GM12801 (cell line): ENCODE measurements at regions not wholly inside any gene's neighbourhood (a gene's known extent, or its start where the extent isn't known, plus 50 kb on each side); places are given as distances from the start of the nearest gene placed in this dataset.

Experiments used
- TF ChIP-seq, protein P1 (sequence below): IDR thresholded peaks from one replicate; pipeline ENCODE4 v1.5.1; 2011; ENCODE audit warnings: control low read depth; ENCODE audit not compliant: insufficient read length; ENCODE audit errors: extremely low read depth

DNA sequence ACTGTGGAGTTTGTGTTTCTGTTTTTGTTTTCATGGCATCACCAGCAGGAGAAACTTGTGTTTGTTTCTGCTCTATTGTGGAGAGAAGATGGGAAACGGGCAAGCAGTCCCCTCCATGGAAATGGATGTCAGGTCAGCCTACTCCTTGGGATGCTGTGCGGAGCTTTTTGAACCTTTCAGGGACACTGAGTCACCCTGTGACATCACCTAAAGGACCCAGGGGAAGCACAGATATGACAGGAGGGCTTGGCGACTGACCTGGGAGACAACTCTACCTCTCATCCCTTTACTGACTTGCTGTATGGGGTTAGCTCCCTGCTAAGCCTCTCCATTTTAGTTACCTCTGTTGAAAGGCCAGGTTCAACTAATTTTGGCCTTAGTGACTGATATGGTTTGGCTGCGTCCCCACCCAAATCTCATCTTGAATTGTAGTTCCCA is 706.9 kb upstream of the TMEM132C start:
- TF ChIP-seq, protein P1, sequence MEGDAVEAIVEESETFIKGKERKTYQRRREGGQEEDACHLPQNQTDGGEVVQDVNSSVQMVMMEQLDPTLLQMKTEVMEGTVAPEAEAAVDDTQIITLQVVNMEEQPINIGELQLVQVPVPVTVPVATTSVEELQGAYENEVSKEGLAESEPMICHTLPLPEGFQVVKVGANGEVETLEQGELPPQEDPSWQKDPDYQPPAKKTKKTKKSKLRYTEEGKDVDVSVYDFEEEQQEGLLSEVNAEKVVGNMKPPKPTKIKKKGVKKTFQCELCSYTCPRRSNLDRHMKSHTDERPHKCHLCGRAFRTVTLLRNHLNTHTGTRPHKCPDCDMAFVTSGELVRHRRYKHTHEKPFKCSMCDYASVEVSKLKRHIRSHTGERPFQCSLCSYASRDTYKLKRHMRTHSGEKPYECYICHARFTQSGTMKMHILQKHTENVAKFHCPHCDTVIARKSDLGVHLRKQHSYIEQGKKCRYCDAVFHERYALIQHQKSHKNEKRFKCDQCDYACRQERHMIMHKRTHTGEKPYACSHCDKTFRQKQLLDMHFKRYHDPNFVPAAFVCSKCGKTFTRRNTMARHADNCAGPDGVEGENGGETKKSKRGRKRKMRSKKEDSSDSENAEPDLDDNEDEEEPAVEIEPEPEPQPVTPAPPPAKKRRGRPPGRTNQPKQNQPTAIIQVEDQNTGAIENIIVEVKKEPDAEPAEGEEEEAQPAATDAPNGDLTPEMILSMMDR, result no peak

DNA sequence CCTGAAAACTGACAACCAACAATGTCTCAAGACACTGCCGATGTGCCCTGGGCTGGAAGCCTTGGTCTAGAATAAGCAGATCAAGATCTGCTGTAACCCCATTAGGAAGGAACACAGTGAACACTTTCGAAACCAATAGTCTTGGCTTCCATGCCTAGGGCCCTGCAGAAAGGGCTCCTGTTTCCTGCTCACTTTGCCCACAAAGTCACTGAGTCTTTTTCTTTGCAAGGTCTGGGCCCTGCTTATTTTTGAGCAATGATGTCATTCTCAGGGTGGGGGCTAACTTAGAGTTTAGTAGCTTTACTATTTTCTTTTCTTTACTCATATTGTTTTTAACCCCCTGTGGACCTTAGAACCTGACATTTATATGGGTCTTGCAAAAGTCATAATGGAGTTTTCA is 704.2 kb upstream of the TMEM132C start:
- TF ChIP-seq, protein P1, result no peak

DNA sequence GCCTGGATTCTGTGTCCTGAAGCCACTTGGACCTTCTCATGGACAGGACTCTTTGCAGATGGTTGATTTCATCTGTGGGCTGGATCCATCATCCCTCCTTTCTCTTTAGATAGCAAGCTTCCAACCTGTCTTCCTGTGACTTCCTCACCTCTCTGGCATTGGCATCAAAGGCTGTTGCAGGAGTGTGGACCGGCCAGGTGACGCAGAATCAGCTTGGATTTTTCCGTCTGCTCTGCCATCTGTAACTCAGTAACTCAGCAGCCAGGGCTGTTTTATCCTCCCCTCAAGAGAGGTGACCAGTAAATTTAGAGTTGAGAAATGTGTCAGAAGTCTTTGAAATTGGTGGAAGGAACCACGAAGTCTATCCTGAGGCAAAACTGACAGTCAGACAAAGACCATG is 701.7 kb upstream of the TMEM132C start:
- TF ChIP-seq, protein P1, result no peak

DNA sequence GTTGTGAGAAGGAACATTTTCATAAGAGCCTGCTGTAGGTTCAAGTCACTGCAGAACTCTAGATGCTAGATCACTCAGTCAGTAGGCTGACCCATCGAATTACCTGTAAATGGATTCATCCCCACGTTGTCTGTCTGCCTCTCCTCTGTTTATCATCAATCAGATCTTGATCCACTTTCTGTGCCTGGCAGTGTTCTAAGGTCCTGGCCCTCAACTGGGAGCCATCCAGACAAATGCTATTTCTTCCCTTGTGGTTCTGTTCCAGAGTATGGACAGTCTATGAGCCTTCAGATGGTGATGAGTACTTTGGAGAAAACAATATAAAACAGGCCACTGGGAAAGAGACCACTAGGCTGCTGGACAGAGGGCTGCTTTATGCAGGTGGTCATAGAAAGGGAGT is 699.4 kb upstream of the TMEM132C start:
- TF ChIP-seq, protein P1, result no peak

DNA sequence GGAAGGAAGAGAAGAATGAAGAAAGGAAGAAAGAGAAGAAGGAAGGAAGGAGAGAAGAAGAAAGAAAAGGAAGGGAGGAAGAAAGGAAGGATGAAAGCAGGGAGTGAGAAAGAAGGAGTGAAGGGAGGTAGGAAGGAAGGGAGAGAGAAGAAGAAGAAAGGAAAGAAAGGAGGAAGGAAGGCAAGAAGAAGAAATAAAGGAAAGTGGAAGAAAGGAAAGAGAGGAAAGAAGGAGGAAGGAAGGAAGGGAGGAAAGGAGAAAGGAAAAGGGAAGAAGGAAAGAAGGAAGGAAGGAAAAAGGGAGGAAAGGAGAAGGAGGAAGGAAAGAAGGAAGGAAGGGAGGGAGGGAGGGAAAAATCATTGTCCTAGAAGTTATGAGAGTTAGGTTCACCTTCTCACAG is 696.6 kb upstream of the TMEM132C start:
- TF ChIP-seq, protein P1, result no peak

DNA sequence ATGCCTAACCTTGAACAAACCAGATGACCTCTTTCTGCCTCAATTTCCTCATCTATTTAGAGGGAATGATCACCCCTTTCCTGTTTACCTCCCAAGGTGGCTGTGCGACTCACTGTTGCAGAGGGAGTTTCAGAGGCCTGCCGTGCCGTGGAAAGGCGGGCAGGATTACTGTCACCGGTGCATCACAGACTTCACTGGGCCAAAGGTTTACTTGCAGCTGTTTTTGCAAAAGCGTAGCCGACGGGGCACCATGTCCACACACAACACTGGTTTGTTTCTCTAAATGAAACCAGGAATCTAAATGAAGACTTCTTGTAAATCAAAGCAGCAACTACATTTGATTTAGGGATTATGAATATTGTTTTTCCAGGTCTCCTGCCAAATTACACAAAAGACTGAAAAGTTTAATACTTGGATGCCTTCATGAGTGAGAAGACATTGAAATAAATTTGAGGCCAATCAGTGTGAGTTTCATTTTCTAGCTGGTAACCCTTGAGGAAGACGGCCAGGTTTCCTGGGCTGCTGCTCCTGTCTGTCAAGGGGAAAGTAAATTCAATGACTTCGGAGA is 696.1 kb upstream of the TMEM132C start:
- TF ChIP-seq, protein P1, result no peak

DNA sequence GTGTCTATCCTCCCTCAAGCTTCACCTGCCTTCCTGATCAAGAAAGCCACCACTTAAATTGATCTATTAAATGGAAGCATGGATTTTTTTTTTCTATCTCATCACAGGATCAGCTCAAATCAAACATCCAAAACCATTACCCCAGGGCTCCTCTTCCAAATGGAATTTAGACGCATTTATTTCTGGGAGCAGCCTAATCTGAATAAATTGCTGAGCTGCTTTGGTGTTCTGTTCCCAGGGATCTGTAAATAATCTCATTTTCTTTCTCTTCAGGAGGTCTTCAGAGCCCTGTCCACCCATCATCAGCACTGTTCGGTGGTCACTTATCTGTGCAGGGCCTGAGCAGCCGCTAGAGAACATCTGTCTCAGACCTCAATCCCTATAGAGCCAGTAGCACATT is 695.4 kb upstream of the TMEM132C start:
- TF ChIP-seq, protein P1, result no peak
